ENCODE measurements at regions not wholly inside any gene's neighbourhood (a gene's known extent, or its start where the extent isn't known, plus 50 kb on each side); places are given as distances from the start of the nearest gene placed in this dataset.

- Histone ChIP-seq H2AFZ (ENCODE audit: low read depth) (no peak overlapping the region), H3K79me2 (ENCODE audit: insufficient read depth, low read depth) (no peaks in the 10 kb centered on the region)
Observed at GRCh38 chr10:29205787-29206186, 83.1 kb upstream of the LYZL1 start.

GRCh38 chr10:29208845-29209244 lies 80.0 kb upstream of the LYZL1 start:
- Histone ChIP-seq H3K4me2 (no peak overlapping the region), H3K27me3 (ENCODE audit: insufficient read depth, low read depth) (no peaks in the 10 kb centered on the region), H2AFZ (ENCODE audit: low read depth) (no peak overlapping the region), H3K4me1 (ENCODE audit: low read depth, poor library complexity, severe bottlenecking) (no peaks in the 10 kb centered on the region), H3K27ac (no peak overlapping the region), H3K9ac (no peak overlapping the region), H3K4me3 (IDR thresholded peaks at IDR 0.05; ENCODE audit: insufficient read depth, low read depth, low read length) (no peak overlapping the region), H3K36me3 (ENCODE audit: insufficient read depth) (no peaks in the 10 kb centered on the region), H4K20me1 (ENCODE audit: insufficient read depth) (no peaks in the 10 kb centered on the region), H3K79me2 (ENCODE audit: insufficient read depth, low read depth) (no peaks in the 10 kb centered on the region)
- no peak for TF ChIP-seq CTCF (conservative IDR thresholded peaks at IDR 0.05; ENCODE audit: low read depth, low read length)

More at GRCh38 chr10:29205787-29206186, 83.1 kb upstream of the LYZL1 start:
- Histone ChIP-seq H3K27me3 (ENCODE audit: insufficient read depth, low read depth) (no peaks in the 10 kb centered on the region), H3K4me2 (no peak overlapping the region), H3K27ac (no peak overlapping the region), H3K9ac (no peak overlapping the region), H3K36me3 (ENCODE audit: insufficient read depth) (no peaks in the 10 kb centered on the region), H3K4me3 (IDR thresholded peaks at IDR 0.05; ENCODE audit: insufficient read depth, low read depth, low read length) (no peak overlapping the region), H4K20me1 (ENCODE audit: insufficient read depth) (no peaks in the 10 kb centered on the region), H3K4me1 (ENCODE audit: low read depth, poor library complexity, severe bottlenecking) (no peaks in the 10 kb centered on the region)
- no peak for TF ChIP-seq CTCF (conservative IDR thresholded peaks at IDR 0.05; ENCODE audit: low read depth, low read length)

- Histone ChIP-seq H3K4me3 (IDR thresholded peaks at IDR 0.05; ENCODE audit: insufficient read depth, low read depth, low read length) (no peak overlapping the region), H3K36me3 (ENCODE audit: insufficient read depth) (no peaks in the 10 kb centered on the region), H2AFZ (ENCODE audit: low read depth) (no peak overlapping the region), H3K9ac (no peak overlapping the region), H3K27me3 (ENCODE audit: insufficient read depth, low read depth) (no peaks in the 10 kb centered on the region), H3K4me2 (no peak overlapping the region), H3K27ac (no peak overlapping the region), H4K20me1 (ENCODE audit: insufficient read depth) (no peaks in the 10 kb centered on the region), H3K4me1 (ENCODE audit: low read depth, poor library complexity, severe bottlenecking) (no peaks in the 10 kb centered on the region), H3K79me2 (ENCODE audit: insufficient read depth, low read depth) (no peaks in the 10 kb centered on the region)
- no peak for TF ChIP-seq CTCF (conservative IDR thresholded peaks at IDR 0.05; ENCODE audit: low read depth, low read length)
Observed at GRCh38 chr10:29209830-29210229, 79.0 kb upstream of the LYZL1 start.

- H3K4me2 ChIP-seq = no peak overlapping the region
- no peaks in the 10 kb centered on the region for H3K4me1 ChIP-seq (ENCODE audit: low read depth, poor library complexity, severe bottlenecking)
- H3K36me3 ChIP-seq (ENCODE audit: insufficient read depth) = no peaks in the 10 kb centered on the region
- no peak overlapping the region for H3K4me3 ChIP-seq (IDR thresholded peaks at IDR 0.05; ENCODE audit: insufficient read depth, low read depth, low read length)
- H2AFZ ChIP-seq (ENCODE audit: low read depth) = no peak overlapping the region
- no peak overlapping the region for H3K27ac ChIP-seq
- no peak for TF ChIP-seq CTCF (conservative IDR thresholded peaks at IDR 0.05; ENCODE audit: low read depth, low read length)
- H3K79me2 ChIP-seq (ENCODE audit: insufficient read depth, low read depth) = no peaks in the 10 kb centered on the region
- H3K9ac ChIP-seq = no peak overlapping the region
- no peaks in the 10 kb centered on the region for H3K27me3 ChIP-seq (ENCODE audit: insufficient read depth, low read depth)
- H4K20me1 ChIP-seq (ENCODE audit: insufficient read depth) = no peaks in the 10 kb centered on the region
Observed at GRCh38 chr10:29210266-29210868, 78.5 kb upstream of the LYZL1 start.

Data from KMS-11 (cell line).